ENCODE measurements at regions not wholly inside any gene's neighbourhood (a gene's known extent, or its start where the extent isn't known, plus 50 kb on each side); places are given as distances from the start of the nearest gene placed in this dataset.

- Histone ChIP-seq H3K36me3 (no peaks in the 10 kb centered on the region), H3K27ac (no peak overlapping the region), H3K4me1 (no peaks in the 10 kb centered on the region), H3K27me3 (no peaks in the 10 kb centered on the region), H3K4me3 (no peak overlapping the region), H3K9me3 (no peaks in the 10 kb centered on the region)
- ATAC-seq (ENCODE audit: low FRiP score in 2 of 2) (peak in 1 of 2 donors; percentile 40), DNase-seq (no peak)
- TF ChIP-seq, protein P1, sequence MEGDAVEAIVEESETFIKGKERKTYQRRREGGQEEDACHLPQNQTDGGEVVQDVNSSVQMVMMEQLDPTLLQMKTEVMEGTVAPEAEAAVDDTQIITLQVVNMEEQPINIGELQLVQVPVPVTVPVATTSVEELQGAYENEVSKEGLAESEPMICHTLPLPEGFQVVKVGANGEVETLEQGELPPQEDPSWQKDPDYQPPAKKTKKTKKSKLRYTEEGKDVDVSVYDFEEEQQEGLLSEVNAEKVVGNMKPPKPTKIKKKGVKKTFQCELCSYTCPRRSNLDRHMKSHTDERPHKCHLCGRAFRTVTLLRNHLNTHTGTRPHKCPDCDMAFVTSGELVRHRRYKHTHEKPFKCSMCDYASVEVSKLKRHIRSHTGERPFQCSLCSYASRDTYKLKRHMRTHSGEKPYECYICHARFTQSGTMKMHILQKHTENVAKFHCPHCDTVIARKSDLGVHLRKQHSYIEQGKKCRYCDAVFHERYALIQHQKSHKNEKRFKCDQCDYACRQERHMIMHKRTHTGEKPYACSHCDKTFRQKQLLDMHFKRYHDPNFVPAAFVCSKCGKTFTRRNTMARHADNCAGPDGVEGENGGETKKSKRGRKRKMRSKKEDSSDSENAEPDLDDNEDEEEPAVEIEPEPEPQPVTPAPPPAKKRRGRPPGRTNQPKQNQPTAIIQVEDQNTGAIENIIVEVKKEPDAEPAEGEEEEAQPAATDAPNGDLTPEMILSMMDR (IDR thresholded peaks at IDR 0.05): no peak
- TF ChIP-seq POLR2A (IDR thresholded peaks at IDR 0.05) (no peak), POLR2AphosphoS5 (IDR thresholded peaks at IDR 0.05) (no peak), EP300 (IDR thresholded peaks at IDR 0.05) (no peak)
- 82 to 85% methylated on average over 7 of the region's 7 CpGs for WGBS, 2 donors
Measured at GRCh38 chr15:29204369-29204755, 65.3 kb downstream of the NSMCE3 start.

- Histone ChIP-seq H3K27ac (no peak overlapping the region), H3K4me3 (no peak overlapping the region), H3K4me1 (no peaks in the 10 kb centered on the region), H3K27me3 (no peaks in the 10 kb centered on the region), H3K36me3 (no peaks in the 10 kb centered on the region), H3K9me3 (no peaks in the 10 kb centered on the region)
- DNase-seq (no peak), ATAC-seq (ENCODE audit: low FRiP score in 2 of 2) (no peak)
- TF ChIP-seq POLR2A (IDR thresholded peaks at IDR 0.05): no peak
- TF ChIP-seq EP300 (IDR thresholded peaks at IDR 0.05): no peak
- TF ChIP-seq, protein P1 (IDR thresholded peaks at IDR 0.05): no peak
- no peak for TF ChIP-seq POLR2AphosphoS5 (IDR thresholded peaks at IDR 0.05)
- WGBS, 2 donors: 70 to 80% methylated on average over 8 of the region's 8 CpGs
Measured at GRCh38 chr15:29203718-29204368, 65.8 kb downstream of the NSMCE3 start.

DNA sequence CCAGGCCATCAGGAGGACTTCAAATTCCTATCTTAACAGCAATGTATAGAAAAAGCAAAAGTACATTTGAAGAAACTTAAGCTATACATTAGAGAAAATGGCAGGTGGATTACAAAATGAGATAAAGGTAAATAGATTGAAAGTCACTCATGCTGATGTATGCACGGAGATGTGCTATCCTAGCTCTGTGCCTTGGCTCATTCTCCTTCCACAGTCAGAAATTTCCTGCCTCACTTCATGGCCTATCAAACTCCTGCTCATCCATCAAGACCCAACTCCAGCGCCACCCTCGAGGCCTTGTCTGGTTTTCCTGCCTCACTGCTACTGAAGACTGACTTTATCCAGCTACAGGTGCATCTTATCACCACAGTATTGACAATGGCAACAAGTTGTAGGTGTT is 72.9 kb downstream of the NSMCE3 start:
- H3K36me3 ChIP-seq: no peaks in the 10 kb centered on the region
- no peak for ATAC-seq (ENCODE audit: low FRiP score in 2 of 2)
- H3K9me3 ChIP-seq: no peaks in the 10 kb centered on the region
- H3K27ac ChIP-seq: no peak overlapping the region
- TF ChIP-seq, protein P1 (IDR thresholded peaks at IDR 0.05): no peak
- TF ChIP-seq POLR2AphosphoS5 (IDR thresholded peaks at IDR 0.05) (no peak), POLR2A (IDR thresholded peaks at IDR 0.05) (no peak), EP300 (IDR thresholded peaks at IDR 0.05) (no peak)
- H3K4me3 ChIP-seq: no peak overlapping the region
- DNase-seq: no peak
- 75 to 77% methylated on average over 3 of the region's 3 CpGs for WGBS, 2 donors
- H3K4me1 ChIP-seq: no peaks in the 10 kb centered on the region
- H3K27me3 ChIP-seq: no peaks in the 10 kb centered on the region

DNA sequence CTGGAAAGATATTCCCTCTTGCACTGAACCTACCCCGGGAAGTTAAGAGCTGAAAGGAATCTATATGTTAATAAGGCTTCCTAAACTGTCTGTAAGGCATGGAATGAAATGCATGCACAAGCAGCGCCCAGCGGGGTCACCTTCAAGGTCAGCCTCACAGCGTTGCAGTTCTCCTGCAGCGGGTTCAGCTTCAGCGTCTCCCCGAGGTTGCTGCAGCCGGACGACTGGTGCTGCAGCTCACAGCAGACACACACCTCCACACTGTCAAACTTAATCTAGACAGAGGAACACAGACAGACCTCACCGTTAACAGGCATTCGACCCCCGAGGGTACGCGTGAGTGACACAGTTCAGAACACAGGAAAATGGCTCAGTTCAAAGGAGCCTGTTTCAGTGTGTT is 73.3 kb downstream of the NSMCE3 start:
- Histone ChIP-seq H3K27me3 (no peaks in the 10 kb centered on the region), H3K4me1 (no peaks in the 10 kb centered on the region), H3K27ac (no peak overlapping the region), H3K9me3 (no peaks in the 10 kb centered on the region), H3K4me3 (no peak overlapping the region), H3K36me3 (no peaks in the 10 kb centered on the region)
- DNase-seq (no peak), ATAC-seq (ENCODE audit: low FRiP score in 2 of 2) (no peak)
- WGBS, 2 donors: 60 to 61% methylated on average over 14 of the region's 14 CpGs
- no peak for TF ChIP-seq POLR2AphosphoS5 (IDR thresholded peaks at IDR 0.05)
- TF ChIP-seq POLR2A (IDR thresholded peaks at IDR 0.05): no peak
- TF ChIP-seq, protein P1 (IDR thresholded peaks at IDR 0.05): no peak
- no peak for TF ChIP-seq EP300 (IDR thresholded peaks at IDR 0.05)

- no peaks in the 10 kb centered on the region for H3K9me3 ChIP-seq
- DNase-seq (no peak), ATAC-seq (ENCODE audit: low FRiP score in 2 of 2) (no peak)
- no peaks in the 10 kb centered on the region for H3K27me3 ChIP-seq
- H3K36me3 ChIP-seq: no peaks in the 10 kb centered on the region
- 90% methylated on average over 9 to 10 of the region's 10 CpGs for WGBS, 2 donors
- H3K4me3 ChIP-seq: no peak overlapping the region
- H3K4me1 ChIP-seq: no peaks in the 10 kb centered on the region
- no peak for TF ChIP-seq POLR2A (IDR thresholded peaks at IDR 0.05)
- no peak for TF ChIP-seq EP300 (IDR thresholded peaks at IDR 0.05)
- no peak for TF ChIP-seq POLR2AphosphoS5 (IDR thresholded peaks at IDR 0.05)
- TF ChIP-seq, protein P1 (IDR thresholded peaks at IDR 0.05): no peak
- H3K27ac ChIP-seq: no peak overlapping the region
Measured at GRCh38 chr15:29194866-29195265, 74.8 kb downstream of the NSMCE3 start.
